Fibroblast of lung (primary cell): ENCODE measurements at regions not wholly inside any gene's neighbourhood (a gene's known extent, or its start where the extent isn't known, plus 50 kb on each side); places are given as distances from the start of the nearest gene placed in this dataset.

Source experiments
- DNase-seq, 2 donors: peaks; one replicate each; pipeline versions ENCODE4 v3.0.0 to v3.0.0-alpha.2; 2010; ENCODE audit warnings: low read depth in 2 of 2
- H2AFZ ChIP-seq: 2 replicates; pipeline ENCODE4 v1.5.1; 2012; ENCODE audit warnings: low read length, control low read depth, inconsistent platforms
- H3K27ac ChIP-seq: 2 replicates; pipeline ENCODE4 v1.5.1; 2011; ENCODE audit warnings: low read length, control low read depth; ENCODE audit not compliant: insufficient read depth
- H3K27me3 ChIP-seq: 2 replicates; pipeline ENCODE4 v1.5.1; 2011; ENCODE audit warnings: mild to moderate bottlenecking, low read length; ENCODE audit not compliant: control insufficient read depth, insufficient read depth
- H3K36me3 ChIP-seq: 2 replicates; pipeline ENCODE4 v1.5.1; 2011; ENCODE audit warnings: low read length; ENCODE audit not compliant: control insufficient read depth, insufficient read depth
- H3K4me1 ChIP-seq: 2 replicates; pipeline ENCODE4 v1.5.1; 2011; ENCODE audit warnings: low read length; ENCODE audit not compliant: control insufficient read depth, insufficient read depth; ENCODE audit errors: extremely low read depth
- H3K4me2 ChIP-seq: 2 replicates; pipeline ENCODE4 v1.5.1; 2011; ENCODE audit warnings: low read length, control low read depth; ENCODE audit not compliant: insufficient read depth; ENCODE audit errors: extremely low read depth
- H3K4me3 ChIP-seq, 4 experiments: fragments of 200-600 bp in 1 of 4; sonication (generic) in 1 of 4; replicated peaks in 1 of 4; 2 replicates each; pipeline ENCODE4 v1.5.1; 2011 to 2016; ENCODE audit warnings: low read length in 4 of 4, low read depth in 3 of 4, mild to moderate bottlenecking in 3 of 4, control low read depth in 2 of 4, inconsistent platforms in 1 of 4, mixed read lengths in 1 of 4; ENCODE audit not compliant: insufficient read depth in 1 of 4; ENCODE audit errors: control extremely low read depth in 1 of 4
- H3K79me2 ChIP-seq: 2 replicates; pipeline ENCODE4 v1.5.1; 2012; ENCODE audit warnings: mild to moderate bottlenecking, low read length, inconsistent platforms; ENCODE audit not compliant: control insufficient read depth, insufficient read depth
- H3K9ac ChIP-seq: 2 replicates; pipeline ENCODE4 v1.5.1; 2011; ENCODE audit warnings: mild to moderate bottlenecking, low read length, control low read depth; ENCODE audit not compliant: insufficient read depth
- H3K9me3 ChIP-seq: 2 replicates; pipeline ENCODE4 v1.5.1; 2012; ENCODE audit warnings: low read depth, low read length; ENCODE audit not compliant: control insufficient read depth, insufficient read depth
- H4K20me1 ChIP-seq: 2 replicates; pipeline ENCODE4 v1.5.1; 2011; ENCODE audit warnings: low read length; ENCODE audit not compliant: control insufficient read depth, insufficient read depth; ENCODE audit errors: extremely low read depth
- EZH2 ChIP-seq: IDR thresholded peaks from 2 replicates; pipeline ENCODE4 v1.5.1; 2012; ENCODE audit warnings: low read length, control low read depth, mild to moderate bottlenecking; ENCODE audit errors: missing control alignments
- TF ChIP-seq, protein P1 (sequence below), 2 donors: IDR thresholded peaks in 1 of 2; conservative IDR thresholded peaks in 1 of 2; 1 replicate in 1 of 2; 2 replicates in 1 of 2; pipeline ENCODE4 v1.5.1; 2011 to 2012; ENCODE audit warnings: low read length in 2 of 2, control low read depth in 1 of 2, inconsistent platforms in 1 of 2, low read depth in 1 of 2, mild to moderate bottlenecking in 1 of 2

DNA sequence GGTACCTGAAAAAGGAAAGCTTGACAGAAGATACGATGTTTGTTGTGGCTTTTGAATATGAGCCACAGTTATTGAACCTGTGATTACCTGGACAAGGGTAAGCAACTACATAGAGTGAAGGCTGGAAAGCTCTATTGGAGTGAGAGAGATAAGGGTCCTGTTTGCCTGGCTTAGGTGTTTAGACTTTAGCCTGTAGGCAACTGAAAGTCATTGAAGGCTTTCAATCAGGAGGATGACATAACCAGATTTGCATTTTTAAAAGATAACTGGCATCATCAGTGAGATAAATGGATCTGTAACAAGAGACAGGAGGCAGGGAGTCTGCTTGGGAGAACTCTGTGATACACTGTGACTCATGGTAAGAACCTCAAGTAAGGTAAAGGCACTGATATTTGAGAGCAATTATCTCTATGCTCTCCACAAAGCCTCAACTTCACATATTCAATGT is 128.9 kb upstream of the SOX5 start:
- H4K20me1 ChIP-seq, result no peaks in the 10 kb centered on the region
- no peaks in the 10 kb centered on the region for H3K79me2 ChIP-seq
- no peaks in the 10 kb centered on the region for H3K9me3 ChIP-seq
- H3K4me1 ChIP-seq, result no peaks in the 10 kb centered on the region
- H2AFZ ChIP-seq, result no peak overlapping the region
- H3K27me3 ChIP-seq, result no peaks in the 10 kb centered on the region
- DNase-seq, result peak in 1 of 2 donors; percentile 46
- TF ChIP-seq, protein P1, sequence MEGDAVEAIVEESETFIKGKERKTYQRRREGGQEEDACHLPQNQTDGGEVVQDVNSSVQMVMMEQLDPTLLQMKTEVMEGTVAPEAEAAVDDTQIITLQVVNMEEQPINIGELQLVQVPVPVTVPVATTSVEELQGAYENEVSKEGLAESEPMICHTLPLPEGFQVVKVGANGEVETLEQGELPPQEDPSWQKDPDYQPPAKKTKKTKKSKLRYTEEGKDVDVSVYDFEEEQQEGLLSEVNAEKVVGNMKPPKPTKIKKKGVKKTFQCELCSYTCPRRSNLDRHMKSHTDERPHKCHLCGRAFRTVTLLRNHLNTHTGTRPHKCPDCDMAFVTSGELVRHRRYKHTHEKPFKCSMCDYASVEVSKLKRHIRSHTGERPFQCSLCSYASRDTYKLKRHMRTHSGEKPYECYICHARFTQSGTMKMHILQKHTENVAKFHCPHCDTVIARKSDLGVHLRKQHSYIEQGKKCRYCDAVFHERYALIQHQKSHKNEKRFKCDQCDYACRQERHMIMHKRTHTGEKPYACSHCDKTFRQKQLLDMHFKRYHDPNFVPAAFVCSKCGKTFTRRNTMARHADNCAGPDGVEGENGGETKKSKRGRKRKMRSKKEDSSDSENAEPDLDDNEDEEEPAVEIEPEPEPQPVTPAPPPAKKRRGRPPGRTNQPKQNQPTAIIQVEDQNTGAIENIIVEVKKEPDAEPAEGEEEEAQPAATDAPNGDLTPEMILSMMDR (conservative IDR thresholded peaks at IDR 0.05 in 1 of 2, IDR thresholded peaks at IDR 0.05 in 1 of 2; ENCODE audit: low read depth in 1 of 2, low read length in 2 of 2), result no peak
- no peak for TF ChIP-seq EZH2
- no peak overlapping the region for H3K27ac ChIP-seq
- no peak overlapping the region for H3K9ac ChIP-seq
- no peak overlapping the region for H3K4me2 ChIP-seq
- no peaks in the 10 kb centered on the region for H3K36me3 ChIP-seq
- H3K4me3 ChIP-seq, result no peak overlapping the region

GRCh38 chr12:24077161-24077560 is 127.7 kb upstream of the SOX5 start:
- no peak overlapping the region for H2AFZ ChIP-seq
- H3K79me2 ChIP-seq, result no peaks in the 10 kb centered on the region
- no peak overlapping the region for H3K4me2 ChIP-seq
- no peak overlapping the region for H3K27ac ChIP-seq
- no peak for DNase-seq
- no peaks in the 10 kb centered on the region for H3K27me3 ChIP-seq
- H3K9me3 ChIP-seq, result no peaks in the 10 kb centered on the region
- H4K20me1 ChIP-seq, result no peaks in the 10 kb centered on the region
- TF ChIP-seq, protein P1 (conservative IDR thresholded peaks at IDR 0.05 in 1 of 2, IDR thresholded peaks at IDR 0.05 in 1 of 2; ENCODE audit: low read depth in 1 of 2, low read length in 2 of 2), result no peak
- no peak for TF ChIP-seq EZH2
- no peak overlapping the region for H3K9ac ChIP-seq
- H3K4me3 ChIP-seq, result no peak overlapping the region
- no peaks in the 10 kb centered on the region for H3K4me1 ChIP-seq
- H3K36me3 ChIP-seq, result no peaks in the 10 kb centered on the region

DNA sequence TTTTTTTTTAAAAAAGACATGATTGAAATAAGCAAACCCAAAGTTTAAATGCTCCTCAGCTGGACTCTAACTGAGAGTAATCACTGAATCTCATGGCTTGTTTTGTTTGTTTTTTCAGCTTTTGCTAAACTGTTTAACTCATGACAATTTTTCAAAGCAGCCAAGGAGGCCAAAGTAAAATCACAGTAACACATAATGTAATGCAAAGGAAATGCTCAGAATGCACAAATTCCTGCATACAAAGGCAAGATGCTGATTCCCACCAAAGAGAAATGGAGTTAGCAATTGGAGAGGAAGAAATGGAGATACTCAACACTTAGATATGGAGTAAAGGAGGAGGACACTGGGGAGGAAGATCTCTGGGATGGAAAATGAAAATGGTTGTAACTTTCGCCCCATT is 126.2 kb upstream of the SOX5 start:
- H3K9me3 ChIP-seq, result no peaks in the 10 kb centered on the region
- H3K79me2 ChIP-seq, result no peaks in the 10 kb centered on the region
- no peaks in the 10 kb centered on the region for H4K20me1 ChIP-seq
- no peaks in the 10 kb centered on the region for H3K4me1 ChIP-seq
- no peak overlapping the region for H3K27ac ChIP-seq
- H3K36me3 ChIP-seq, result no peaks in the 10 kb centered on the region
- H3K9ac ChIP-seq, result no peak overlapping the region
- H3K4me3 ChIP-seq, result no peak overlapping the region
- no peak overlapping the region for H3K4me2 ChIP-seq
- H3K27me3 ChIP-seq, result no peaks in the 10 kb centered on the region
- no peak for TF ChIP-seq EZH2
- TF ChIP-seq, protein P1 (conservative IDR thresholded peaks at IDR 0.05 in 1 of 2, IDR thresholded peaks at IDR 0.05 in 1 of 2; ENCODE audit: low read depth in 1 of 2, low read length in 2 of 2), result no peak
- DNase-seq, result peak in 1 of 2 donors; percentile 30
- no peak overlapping the region for H2AFZ ChIP-seq
